Mammary epithelial cell (primary cell): ENCODE measurements at regions not wholly inside any gene's neighbourhood (a gene's known extent, or its start where the extent isn't known, plus 50 kb on each side); places are given as distances from the start of the nearest gene placed in this dataset.

Experiments used
- CTCF ChIP-seq, 2 donors: IDR thresholded peaks in 1 of 2; conservative IDR thresholded peaks in 1 of 2; 2 replicates each; pipeline ENCODE4 v1.5.1; 2011 to 2012; ENCODE audit warnings: inconsistent platforms in 2 of 2, low read length in 2 of 2, mild to moderate bottlenecking in 2 of 2, control low read depth in 1 of 2, low read depth in 1 of 2; ENCODE audit not compliant: insufficient read depth in 1 of 2; ENCODE audit errors: extremely low read depth in 1 of 2
- EZH2 ChIP-seq: IDR thresholded peaks from 2 replicates; pipeline ENCODE4 v1.6.1; 2012; ENCODE audit warnings: low read length, inconsistent platforms, borderline replicate concordance

GRCh38 chr3:164302622-164303021 lies 775.7 kb downstream of the SI start:
- TF ChIP-seq CTCF (conservative IDR thresholded peaks at IDR 0.05 in 1 of 2, IDR thresholded peaks at IDR 0.05 in 1 of 2; ENCODE audit: extremely low read depth in 1 of 2, insufficient read depth in 1 of 2, low read depth in 1 of 2, low read length in 2 of 2) (no peak), EZH2 (no peak)
